Suprapubic skin (tissue), 4 donors: ENCODE measurements at regions not wholly inside any gene's neighbourhood (a gene's known extent, or its start where the extent isn't known, plus 50 kb on each side); places are given as distances from the start of the nearest gene placed in this dataset.
"Not testable (repeated sequence)": the region's sequence is repeated elsewhere in the genome, so short reads cannot be mapped to it uniquely, and the experiment has no call there.

Source experiments
- DNase-seq, 2 donors: peaks; one replicate each; pipeline ENCODE4 v3.0.0-alpha.2; 2019; ENCODE audit warnings: low spot score in 2 of 2
- H3K27ac ChIP-seq: fragments of 200-600 bp; sonication (generic); one replicate; pipeline ENCODE4 v1.5.1; 2019
- H3K27me3 ChIP-seq: fragments of 200-600 bp; sonication (generic); one replicate; pipeline ENCODE4 v1.5.1; 2019
- H3K36me3 ChIP-seq: fragments of 200-600 bp; sonication (generic); one replicate; pipeline ENCODE4 v1.5.1; 2019
- H3K4me1 ChIP-seq: fragments of 200-600 bp; sonication (generic); one replicate; pipeline ENCODE4 v1.5.1; 2019
- H3K4me3 ChIP-seq: fragments of 200-600 bp; sonication (generic); one replicate; pipeline ENCODE4 v1.5.1; 2019; ENCODE audit warnings: mild to moderate bottlenecking
- H3K9me3 ChIP-seq: fragments of 200-600 bp; sonication (generic); one replicate; pipeline ENCODE4 v1.5.1; 2019
- CTCF ChIP-seq, 2 donors: fragments of 200-600 bp in 1 of 2; fragments of 450-650 bp in 1 of 2; sonication (generic) in 1 of 2; IDR thresholded peaks; one replicate each; pipeline ENCODE4 v1.5.1; 2016 to 2019; ENCODE audit warnings: antibody characterized with exemption in 2 of 2, mild to moderate bottlenecking in 1 of 2, moderate library complexity in 1 of 2
- EP300 ChIP-seq: sonication (generic); formaldehyde crosslinking; IDR thresholded peaks from one replicate; pipeline ENCODE4 v1.6.1; 2017; ENCODE audit warnings: antibody characterized with exemption
- POLR2A ChIP-seq, 2 donors: fragments of 450-650 bp; IDR thresholded peaks; one replicate each; pipeline ENCODE4 v1.6.1; 2017; ENCODE audit warnings: antibody characterized with exemption in 2 of 2, mild to moderate bottlenecking in 2 of 2, moderate library complexity in 2 of 2
- POLR2AphosphoS5 ChIP-seq, 3 donors: sonication (generic); formaldehyde crosslinking; IDR thresholded peaks; one replicate each; pipeline ENCODE4 v1.6.1; 2017; ENCODE audit warnings: antibody characterized with exemption in 3 of 3
- whole genome bisulfite sequencing: methylation state at CpG from one replicate; pipeline ENCODE4 v1.1.5; 2018; 5-methylcytosine and 5-hydroxymethylcytosine counted together

- Histone ChIP-seq H3K36me3 (no peaks in the 10 kb centered on the region), H3K9me3 (no peaks in the 10 kb centered on the region), H3K4me3 (no peak overlapping the region), H3K27me3 (no peaks in the 10 kb centered on the region), H3K27ac (no peak overlapping the region), H3K4me1 (no peaks in the 10 kb centered on the region)
- DNase-seq = no peak
- TF ChIP-seq EP300 (no peak), CTCF (IDR thresholded peaks at IDR 0.05) (no peak), POLR2AphosphoS5 (IDR thresholded peaks at IDR 0.05) (no peak), POLR2A (IDR thresholded peaks at IDR 0.05) (no peak)
- WGBS = 52% methylated on average over 2 of the region's 2 CpGs
Observed at GRCh38 chr11:109668973-109669634, 247.1 kb downstream of the C11orf87 start.

DNA sequence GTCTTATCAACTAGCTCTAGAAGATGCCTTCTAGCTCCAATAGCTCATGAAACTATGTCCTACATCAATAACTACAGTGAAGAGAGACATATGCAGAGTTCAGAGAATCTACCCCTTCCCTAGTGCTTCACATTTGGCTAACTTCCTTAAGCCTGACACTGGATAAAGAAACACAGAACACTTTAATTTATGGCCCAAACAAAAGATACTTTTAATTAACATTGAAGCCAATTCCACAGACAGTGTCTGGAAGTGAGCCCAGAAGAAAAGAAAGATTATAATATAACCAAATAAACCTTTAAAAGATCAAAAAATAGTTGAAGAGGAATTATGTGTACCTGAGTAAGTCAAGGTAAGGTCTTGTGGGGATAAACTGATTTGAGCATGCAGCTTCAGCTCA lies 255.2 kb downstream of the C11orf87 start:
- no peak for TF ChIP-seq POLR2A (IDR thresholded peaks at IDR 0.05)
- no peak for TF ChIP-seq POLR2AphosphoS5 (IDR thresholded peaks at IDR 0.05)
- Histone ChIP-seq H3K4me3 (no peak overlapping the region), H3K27ac (no peak overlapping the region), H3K4me1 (no peaks in the 10 kb centered on the region), H3K27me3 (no peaks in the 10 kb centered on the region), H3K9me3 (no peaks in the 10 kb centered on the region), H3K36me3 (no peaks in the 10 kb centered on the region)
- DNase-seq = no peak

- no peaks in the 10 kb centered on the region for H3K9me3 ChIP-seq
- no peaks in the 10 kb centered on the region for H3K36me3 ChIP-seq
- no peaks in the 10 kb centered on the region for H3K27me3 ChIP-seq
- no peak for DNase-seq
- no peaks in the 10 kb centered on the region for H3K4me1 ChIP-seq
- H3K4me3 ChIP-seq = no peak overlapping the region
- TF ChIP-seq POLR2AphosphoS5 (IDR thresholded peaks at IDR 0.05) (no peak), CTCF (IDR thresholded peaks at IDR 0.05) (no peak), POLR2A (IDR thresholded peaks at IDR 0.05) (no peak), EP300 (no peak)
- no peak overlapping the region for H3K27ac ChIP-seq
Observed at GRCh38 chr11:109677876-109678275, 255.9 kb downstream of the C11orf87 start.

DNA sequence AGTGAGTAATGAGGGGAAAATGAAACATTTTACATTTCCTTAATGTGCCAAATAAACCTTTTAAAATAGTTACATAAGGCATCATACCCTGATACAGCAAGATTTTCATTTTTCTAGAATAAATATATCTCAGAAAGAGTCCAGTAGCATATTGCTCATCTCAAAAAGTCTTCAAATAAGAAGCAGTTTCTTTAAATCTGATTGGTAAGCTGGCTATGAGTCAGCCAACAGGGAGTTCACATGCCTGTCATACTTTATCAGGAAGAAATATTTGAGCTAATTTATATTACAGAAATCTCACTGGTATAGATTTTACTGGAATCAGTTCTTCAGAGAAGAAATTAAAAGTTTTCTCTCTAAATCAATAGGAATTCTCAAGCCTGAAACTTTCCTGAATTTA lies 258.1 kb downstream of the C11orf87 start:
- no peak for TF ChIP-seq POLR2A (IDR thresholded peaks at IDR 0.05)
- no peak overlapping the region for H3K27ac ChIP-seq
- H3K9me3 ChIP-seq = no peaks in the 10 kb centered on the region
- DNase-seq = no peak
- no peak overlapping the region for H3K4me3 ChIP-seq
- H3K36me3 ChIP-seq = no peaks in the 10 kb centered on the region
- no peaks in the 10 kb centered on the region for H3K4me1 ChIP-seq
- H3K27me3 ChIP-seq = no peaks in the 10 kb centered on the region

DNA sequence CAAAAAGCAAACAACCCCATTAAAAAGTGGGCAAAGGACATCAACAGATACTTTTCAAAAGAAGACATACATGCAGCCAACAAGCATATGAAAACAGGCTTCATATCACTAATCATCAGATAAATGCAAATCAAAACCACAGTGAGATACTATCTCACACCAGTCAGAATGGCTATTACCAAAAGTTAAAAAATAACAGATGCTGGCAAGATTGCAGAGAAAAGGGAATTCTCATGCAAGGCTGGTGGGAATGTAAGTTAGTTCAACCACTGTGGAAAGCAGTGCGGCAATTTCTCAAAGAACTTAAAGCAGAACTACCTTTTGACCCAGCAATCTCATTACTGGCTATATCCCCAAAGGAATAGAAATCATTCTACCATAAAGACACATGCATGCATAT lies 260.8 kb downstream of the C11orf87 start:
- H3K27me3 ChIP-seq, H3K27ac ChIP-seq, H3K4me3 ChIP-seq, H3K4me1 ChIP-seq, DNase-seq, H3K36me3 ChIP-seq, H3K9me3 ChIP-seq: not testable (repeated sequence)
- WGBS = 96% methylated on average over 1 of the region's 1 CpG

GRCh38 chr11:109695696-109696095 lies 273.7 kb downstream of the C11orf87 start:
- H3K4me3 ChIP-seq = no peak overlapping the region
- H3K27me3 ChIP-seq = no peaks in the 10 kb centered on the region
- DNase-seq = no peak
- H3K9me3 ChIP-seq = peaks cover 9% of the 10 kb centered on the region
- no peak for TF ChIP-seq POLR2AphosphoS5 (IDR thresholded peaks at IDR 0.05)
- no peak for TF ChIP-seq EP300
- TF ChIP-seq POLR2A (IDR thresholded peaks at IDR 0.05) = no peak
- no peak for TF ChIP-seq CTCF (IDR thresholded peaks at IDR 0.05)
- WGBS = 47% methylated on average over 4 of the region's 4 CpGs
- no peaks in the 10 kb centered on the region for H3K4me1 ChIP-seq
- H3K36me3 ChIP-seq = no peaks in the 10 kb centered on the region
- no peak overlapping the region for H3K27ac ChIP-seq

DNA sequence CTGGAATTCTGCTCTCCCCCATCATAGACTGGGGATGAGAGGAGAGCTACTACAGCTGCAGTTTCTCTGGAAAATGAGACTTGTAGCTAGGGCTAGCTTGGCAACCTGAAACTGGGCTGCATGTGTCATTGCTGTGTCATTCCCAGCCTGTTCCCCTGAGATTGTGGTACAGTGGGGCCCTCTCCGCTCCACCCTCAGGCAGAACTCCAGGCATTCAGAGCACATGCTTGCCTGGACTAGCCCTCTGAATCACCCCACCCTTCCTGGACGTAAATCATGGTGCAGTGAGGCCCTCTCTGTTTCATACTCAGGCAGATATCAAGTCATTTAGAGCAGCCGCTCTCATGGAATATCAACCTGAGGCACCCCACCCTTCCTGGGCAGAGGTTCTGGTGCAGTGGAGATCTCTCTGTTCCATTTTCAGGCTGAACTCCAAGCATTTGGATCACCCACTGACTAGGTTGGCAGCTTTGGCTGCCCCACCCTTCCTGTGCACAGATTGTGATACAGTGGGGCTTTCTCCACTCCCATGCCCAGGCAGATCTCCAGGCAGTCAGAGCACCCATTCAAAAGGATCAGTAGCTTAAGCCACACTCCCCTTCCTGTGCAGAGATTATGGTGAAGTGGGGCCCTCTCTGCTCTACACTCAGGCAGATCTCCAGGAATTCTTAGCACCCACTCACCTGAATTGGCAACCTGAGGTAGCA lies 274.4 kb downstream of the C11orf87 start:
- no peak for DNase-seq
- WGBS = 20% methylated on average over 1 of the region's 3 CpGs
- TF ChIP-seq POLR2AphosphoS5 (IDR thresholded peaks at IDR 0.05) (no peak), EP300 (no peak), CTCF (IDR thresholded peaks at IDR 0.05) (no peak), POLR2A (IDR thresholded peaks at IDR 0.05) (no peak)
- peaks cover 9% of the 10 kb centered on the region for H3K9me3 ChIP-seq
- H3K27me3 ChIP-seq = no peaks in the 10 kb centered on the region
- no peaks in the 10 kb centered on the region for H3K36me3 ChIP-seq
- H3K4me1 ChIP-seq = no peaks in the 10 kb centered on the region
- no peak overlapping the region for H3K27ac ChIP-seq
- no peak overlapping the region for H3K4me3 ChIP-seq
